ENCODE measurements at regions not wholly inside any gene's neighbourhood (a gene's known extent, or its start where the extent isn't known, plus 50 kb on each side); places are given as distances from the start of the nearest gene placed in this dataset.

GRCh38 chr10:4129866-4130477 is 345.0 kb upstream of the KLF6 start:
- no peak for DNase-seq (ENCODE audit: low read depth in 3 of 3, low spot score in 1 of 3)

- DNase-seq (ENCODE audit: low read depth in 3 of 3, low spot score in 1 of 3): no peak
These were observed 342.7 kb upstream of the KLF6 start for GRCh38 chr10:4127518-4128315.

- no peak for DNase-seq (ENCODE audit: low read depth in 3 of 3, low spot score in 1 of 3)
These were observed 340.8 kb upstream of the KLF6 start for GRCh38 chr10:4125776-4126175.

GRCh38 chr10:4121502-4122380 is 336.7 kb upstream of the KLF6 start:
- DNase-seq (ENCODE audit: low read depth in 3 of 3, low spot score in 1 of 3): no peak

- no peak for DNase-seq (ENCODE audit: low read depth in 3 of 3, low spot score in 1 of 3)
These were observed 335.3 kb upstream of the KLF6 start for GRCh38 chr10:4120096-4120853.

GRCh38 chr10:4119107-4119506 is 334.1 kb upstream of the KLF6 start:
- no peak for DNase-seq (ENCODE audit: low read depth in 3 of 3, low spot score in 1 of 3)

- no peak for DNase-seq (ENCODE audit: low read depth in 3 of 3, low spot score in 1 of 3)
These were observed 332.6 kb upstream of the KLF6 start for GRCh38 chr10:4117604-4118003.

GRCh38 chr10:4111643-4112042 is 326.6 kb upstream of the KLF6 start:
- no peak for DNase-seq (ENCODE audit: low read depth in 3 of 3, low spot score in 1 of 3)

- DNase-seq (ENCODE audit: low read depth in 3 of 3, low spot score in 1 of 3): no peak
These were observed 324.5 kb upstream of the KLF6 start for GRCh38 chr10:4109469-4109868.

GRCh38 chr10:4108693-4109092 is 323.7 kb upstream of the KLF6 start:
- DNase-seq (ENCODE audit: low read depth in 3 of 3, low spot score in 1 of 3): no peak

GRCh38 chr10:4107285-4107851 is 322.4 kb upstream of the KLF6 start:
- no peak for DNase-seq (ENCODE audit: low read depth in 3 of 3, low spot score in 1 of 3)

- DNase-seq (ENCODE audit: low read depth in 3 of 3, low spot score in 1 of 3): no peak
These were observed 318.6 kb upstream of the KLF6 start for GRCh38 chr10:4103603-4104002.

GRCh38 chr10:4102802-4103344 is 317.9 kb upstream of the KLF6 start:
- DNase-seq (ENCODE audit: low read depth in 3 of 3, low spot score in 1 of 3): no peak

GRCh38 chr10:4101918-4102654 is 317.1 kb upstream of the KLF6 start:
- DNase-seq (ENCODE audit: low read depth in 3 of 3, low spot score in 1 of 3): no peak

- DNase-seq (ENCODE audit: low read depth in 3 of 3, low spot score in 1 of 3): no peak
These were observed 315.4 kb upstream of the KLF6 start for GRCh38 chr10:4100380-4100779.

- no peak for DNase-seq (ENCODE audit: low read depth in 3 of 3, low spot score in 1 of 3)
These were observed 314.2 kb upstream of the KLF6 start for GRCh38 chr10:4099202-4099601.

GRCh38 chr10:4095166-4095917 is 310.3 kb upstream of the KLF6 start:
- DNase-seq (ENCODE audit: low read depth in 3 of 3, low spot score in 1 of 3): no peak

- DNase-seq (ENCODE audit: low read depth in 3 of 3, low spot score in 1 of 3): no peak
These were observed 309.7 kb upstream of the KLF6 start for GRCh38 chr10:4094751-4095150.

- no peak for DNase-seq (ENCODE audit: low read depth in 3 of 3, low spot score in 1 of 3)
These were observed 308.4 kb upstream of the KLF6 start for GRCh38 chr10:4093438-4093837.

All from stimulated activated CD4-positive, alpha-beta T cell treated with anti-CD3 and anti-CD28 coated beads, TNF-alpha, amount 100 ng/mL, for 1 hour (primary cell).